Activated CD8-positive, alpha-beta T cell treated with anti-CD3 and anti-CD28 coated beads, Interleukin-2, amount 10 ng/mL, durations not matched to agents 7 days and 5 days (primary cell): ENCODE measurements at regions not wholly inside any gene's neighbourhood (a gene's known extent, or its start where the extent isn't known, plus 50 kb on each side); places are given as distances from the start of the nearest gene placed in this dataset.

Experiments used
- ATAC-seq: fragments of 150-1000 bp; cut with Tn5 transposase; one replicate; pipeline ENCODE4 v1.10.0; 2021; ENCODE audit warnings: moderate library complexity
- CTCF ChIA-PET: fragments of 350-600 bp; sonication (Branson Sonifier 250); formaldehyde crosslinking; loops from one replicate; lab custom pipeline; 2021; ENCODE audit warnings: antibody characterized with exemption; lab: Charles Lee
- POLR2A ChIA-PET: fragments of 350-600 bp; sonication (Branson Sonifier 250); formaldehyde crosslinking; loops from one replicate; lab custom pipeline; 2021; ENCODE audit warnings: antibody characterized with exemption; lab: Charles Lee
- DNase-seq: peaks from one replicate; pipeline ENCODE4 v3.0.0-alpha.2; 2020
- H3K27ac Mint-ChIP-seq: one replicate; pipeline ENCODE4 v1.8.0; 2021; ENCODE audit warnings: mild to moderate bottlenecking, mixed read lengths
- H3K27me3 Mint-ChIP-seq: one replicate; pipeline ENCODE4 v1.8.0; 2021; ENCODE audit warnings: low read depth, mixed read lengths
- H3K36me3 Mint-ChIP-seq: one replicate; pipeline ENCODE4 v1.8.0; 2021; ENCODE audit warnings: low read depth, mixed read lengths
- H3K4me1 Mint-ChIP-seq: one replicate; pipeline ENCODE4 v1.8.0; 2021; ENCODE audit warnings: low read depth, mixed read lengths
- H3K4me3 Mint-ChIP-seq: one replicate; pipeline ENCODE4 v1.8.0; 2021; ENCODE audit warnings: mild to moderate bottlenecking, mixed read lengths
- H3K9me3 Mint-ChIP-seq: one replicate; pipeline ENCODE4 v1.8.0; 2022; ENCODE audit warnings: mixed read lengths; ENCODE audit not compliant: insufficient read depth

DNA sequence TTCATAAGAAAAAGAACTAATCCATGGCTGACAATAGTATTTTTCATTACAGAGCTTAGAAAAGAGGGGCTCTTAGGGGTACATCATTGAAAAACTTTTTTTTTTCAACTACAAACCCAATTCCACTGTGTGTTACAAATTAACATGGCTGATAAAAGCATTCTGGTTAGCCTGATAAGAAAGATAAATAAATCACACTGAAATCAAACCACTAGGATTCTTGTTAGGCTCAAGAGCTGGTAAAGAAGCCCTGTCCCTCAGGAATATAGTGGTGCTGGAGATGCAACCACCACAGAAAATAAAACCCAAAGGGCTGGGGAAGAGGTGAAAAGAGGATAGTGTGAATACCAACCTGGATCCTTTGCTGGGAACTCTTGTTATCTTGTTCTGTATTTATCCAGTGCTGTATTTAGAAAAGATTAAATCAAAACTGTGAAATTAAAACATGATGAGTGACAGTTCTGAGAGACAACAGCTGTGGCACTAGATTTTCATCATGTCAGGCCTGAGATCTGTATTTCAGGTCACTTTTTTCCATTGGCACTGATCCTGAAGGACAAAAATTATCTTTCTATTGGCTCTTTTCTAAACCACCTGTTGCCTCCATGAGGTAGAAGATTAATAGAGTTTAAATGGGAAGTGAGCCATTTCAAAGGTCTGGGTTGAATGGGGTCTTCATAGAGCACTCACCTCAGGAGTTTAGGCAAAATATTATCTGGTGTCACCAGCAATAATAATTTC is 118.6 kb downstream of the ARRDC3 start:
- H3K36me3 Mint-ChIP-seq = no peaks in the 10 kb centered on the region
- no peak for DNase-seq
- POLR2A ChIA-PET = no interaction called here
- peaks cover 25% of the 10 kb centered on the region for H3K4me1 Mint-ChIP-seq
- no peak overlapping the region for H3K4me3 Mint-ChIP-seq
- ATAC-seq = no peak
- H3K9me3 Mint-ChIP-seq = no peaks in the 10 kb centered on the region
- H3K27ac Mint-ChIP-seq = no peak overlapping the region
- peaks cover 3% of the 10 kb centered on the region for H3K27me3 Mint-ChIP-seq
- CTCF ChIA-PET = interaction anchor here (0.7 kb wide), 1 partner anchor 88 kb away, joined by 4 read pairs; no protein-coding TSS in a partner anchor

DNA sequence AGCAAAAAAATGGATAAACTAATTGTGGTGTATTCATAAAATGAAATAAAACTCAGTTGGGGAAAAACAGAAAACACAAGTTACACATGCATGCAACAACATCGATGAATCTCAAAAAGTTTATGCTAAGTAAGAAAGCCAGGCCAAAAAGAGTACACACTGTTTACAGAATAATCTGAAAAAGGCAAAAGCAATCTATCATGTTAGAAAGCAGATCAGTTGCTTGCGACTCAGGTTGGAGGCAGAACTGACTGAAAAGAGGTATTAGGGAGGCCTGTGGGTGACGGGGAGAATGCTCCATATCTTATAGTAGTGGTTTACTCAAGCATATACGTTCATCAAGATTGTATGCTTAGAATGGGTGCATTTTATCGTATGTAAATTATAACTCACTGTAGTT is 119.2 kb downstream of the ARRDC3 start:
- no peak overlapping the region for H3K27ac Mint-ChIP-seq
- ATAC-seq = no peak
- H3K4me3 Mint-ChIP-seq = no peak overlapping the region
- POLR2A ChIA-PET = no interaction called here
- peaks cover 3% of the 10 kb centered on the region for H3K27me3 Mint-ChIP-seq
- no peaks in the 10 kb centered on the region for H3K36me3 Mint-ChIP-seq
- peaks cover 19% of the 10 kb centered on the region for H3K4me1 Mint-ChIP-seq
- CTCF ChIA-PET = interaction anchor here (0.7 kb wide), 1 partner anchor 89 kb away, joined by 4 read pairs; no protein-coding TSS in a partner anchor
- DNase-seq = no peak
- no peaks in the 10 kb centered on the region for H3K9me3 Mint-ChIP-seq

DNA sequence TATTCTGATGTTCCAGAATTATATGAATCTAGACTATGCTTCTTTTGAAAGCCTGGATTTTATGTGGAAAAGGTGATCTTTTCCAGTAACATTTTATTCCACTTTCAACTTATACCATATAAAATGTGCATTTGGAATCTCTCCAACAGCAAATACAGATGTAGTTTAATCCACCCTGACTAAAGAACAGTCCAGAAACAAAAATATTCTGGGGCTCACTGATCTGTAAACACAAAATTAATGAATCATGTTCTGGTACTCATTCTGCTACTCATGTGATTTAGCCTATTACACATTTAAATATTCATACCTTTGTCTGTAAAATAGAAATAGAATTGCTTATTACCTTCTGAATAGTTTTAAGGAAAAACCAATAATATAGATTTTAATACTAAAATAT is 125.8 kb downstream of the ARRDC3 start:
- CTCF ChIA-PET = no interaction called here
- H3K27ac Mint-ChIP-seq = no peak overlapping the region
- DNase-seq = no peak

DNA sequence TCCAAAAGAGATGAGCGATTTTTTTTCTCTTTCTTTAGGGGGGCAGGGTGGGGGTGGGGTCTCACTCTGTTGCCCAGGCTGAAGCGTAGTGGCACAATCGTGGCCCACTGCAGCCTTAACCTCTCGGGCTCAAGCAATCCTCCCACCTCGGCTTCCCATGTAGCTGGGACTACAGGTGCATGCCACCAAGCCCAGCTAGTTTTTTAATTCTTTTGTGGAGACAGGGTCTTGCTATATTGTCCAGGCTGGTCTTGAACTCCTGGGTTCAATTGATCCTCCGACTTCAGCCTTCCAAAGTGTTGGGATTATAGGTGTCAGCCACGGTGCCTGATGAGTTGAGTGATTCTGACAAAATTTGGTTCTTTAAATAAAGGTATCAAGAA is 127.0 kb downstream of the ARRDC3 start:
- POLR2A ChIA-PET = no interaction called here
- Mint-ChIP-seq H3K9me3 (no peaks in the 10 kb centered on the region), H3K4me3 (no peak overlapping the region)

More for the DNA sequence above, 125.8 kb downstream of the ARRDC3 start:
- no peaks in the 10 kb centered on the region for H3K9me3 Mint-ChIP-seq
- H3K36me3 Mint-ChIP-seq = no peaks in the 10 kb centered on the region
- peaks cover 3% of the 10 kb centered on the region for H3K27me3 Mint-ChIP-seq
- no peaks in the 10 kb centered on the region for H3K4me1 Mint-ChIP-seq
- no peak for ATAC-seq
- no peak overlapping the region for H3K4me3 Mint-ChIP-seq
- POLR2A ChIA-PET = no interaction called here

DNA sequence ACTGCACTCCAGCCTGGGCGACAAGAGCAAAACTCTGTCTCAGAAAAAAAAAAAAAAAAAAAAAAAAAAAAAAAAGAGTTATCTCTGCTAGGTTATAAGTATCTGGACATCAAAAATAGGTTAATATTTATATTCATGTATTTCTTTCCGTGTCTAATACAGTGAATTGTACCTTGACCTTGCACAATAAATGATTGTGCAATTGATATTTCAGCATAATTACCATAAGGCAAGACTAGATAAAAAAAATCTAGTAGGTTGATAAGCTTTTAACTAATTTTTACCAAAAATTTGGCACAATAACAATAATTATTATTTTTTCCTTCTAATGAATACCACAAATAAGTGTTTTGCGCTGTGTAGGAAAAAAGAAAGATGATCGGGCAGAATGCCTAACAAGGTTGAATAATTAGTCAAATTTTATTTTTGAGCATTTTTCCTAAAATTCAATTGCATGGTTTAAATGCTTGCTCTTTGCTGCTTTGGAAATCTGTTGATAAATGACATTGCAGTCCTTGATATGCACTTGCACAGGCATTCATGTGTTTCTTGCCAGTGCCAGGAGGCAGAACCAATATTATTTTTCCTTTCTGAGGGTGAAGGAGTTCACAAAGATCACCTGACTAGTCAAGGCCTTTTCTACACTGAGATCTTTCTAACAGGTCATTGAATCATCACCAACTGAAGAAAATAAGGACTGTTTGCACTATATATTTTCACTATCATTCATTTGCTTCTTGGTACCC is 127.5 kb downstream of the ARRDC3 start:
- no peaks in the 10 kb centered on the region for H3K9me3 Mint-ChIP-seq
- H3K4me1 Mint-ChIP-seq = no peaks in the 10 kb centered on the region
- POLR2A ChIA-PET = no interaction called here
- DNase-seq (no peak), ATAC-seq (no peak)
- H3K27me3 Mint-ChIP-seq = no peaks in the 10 kb centered on the region
- no peak overlapping the region for H3K27ac Mint-ChIP-seq
- CTCF ChIA-PET = no interaction called here
- H3K4me3 Mint-ChIP-seq = no peak overlapping the region
- no peaks in the 10 kb centered on the region for H3K36me3 Mint-ChIP-seq

More for the DNA sequence above, 127.0 kb downstream of the ARRDC3 start:
- CTCF ChIA-PET = no interaction called here
- no peak for DNase-seq
- Mint-ChIP-seq H3K36me3 (no peaks in the 10 kb centered on the region), H3K27ac (no peak overlapping the region), H3K27me3 (no peaks in the 10 kb centered on the region), H3K4me1 (no peaks in the 10 kb centered on the region)
- no peak for ATAC-seq

DNA sequence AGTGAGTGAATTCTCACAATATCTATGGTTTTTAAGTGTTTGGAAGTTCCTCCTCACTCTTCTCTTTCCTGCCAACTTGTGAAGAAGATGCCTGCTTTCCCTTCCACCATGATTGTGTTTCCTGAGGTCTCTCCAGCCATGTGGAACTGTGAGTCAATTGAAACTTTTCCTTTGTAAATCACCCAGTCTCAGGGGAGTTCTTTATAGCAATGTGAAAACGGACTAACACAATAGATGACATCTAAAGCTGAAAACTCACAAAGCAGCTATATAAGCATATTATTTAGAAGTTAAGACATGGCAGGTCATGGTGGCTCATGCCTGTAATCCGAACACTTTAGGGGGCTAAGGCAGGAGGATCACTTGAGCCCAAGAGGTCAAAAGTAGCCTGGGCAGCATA is 130.2 kb downstream of the ARRDC3 start:
- CTCF ChIA-PET = interaction anchor here (1.5 kb wide), 1 partner anchor 8 kb away, joined by 6 read pairs; no protein-coding TSS in a partner anchor
- POLR2A ChIA-PET = no interaction called here
- no peaks in the 10 kb centered on the region for H3K27me3 Mint-ChIP-seq
- H3K9me3 Mint-ChIP-seq = no peaks in the 10 kb centered on the region
- H3K4me1 Mint-ChIP-seq = no peaks in the 10 kb centered on the region
- H3K4me3 Mint-ChIP-seq = no peak overlapping the region
- ATAC-seq (no peak), DNase-seq (no peak)
- H3K27ac Mint-ChIP-seq = no peak overlapping the region
- no peaks in the 10 kb centered on the region for H3K36me3 Mint-ChIP-seq

DNA sequence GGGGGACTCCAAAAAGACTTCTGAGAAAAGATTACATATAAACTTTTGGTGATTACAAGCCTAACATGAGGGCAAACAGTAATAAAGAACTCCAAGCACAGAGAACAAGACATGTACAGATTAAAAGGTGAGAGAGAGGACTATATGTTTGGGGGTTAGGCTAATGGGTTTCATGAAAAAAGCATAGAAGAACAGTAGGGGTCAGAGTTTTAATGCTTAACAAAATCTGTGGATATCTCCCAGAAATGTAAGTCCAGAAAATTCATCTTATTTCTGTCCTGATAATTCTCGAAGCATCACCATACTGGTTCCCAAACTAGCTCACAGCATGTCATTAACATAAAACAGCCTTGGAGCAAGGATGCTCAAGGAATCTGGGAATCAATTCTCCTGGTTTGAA is 137.2 kb downstream of the ARRDC3 start:
- no peak overlapping the region for H3K27ac Mint-ChIP-seq
- H3K4me1 Mint-ChIP-seq = no peaks in the 10 kb centered on the region
- H3K27me3 Mint-ChIP-seq = no peaks in the 10 kb centered on the region
- no peak for DNase-seq
- peaks cover 16% of the 10 kb centered on the region for H3K9me3 Mint-ChIP-seq
- ChIA-PET POLR2A (no interaction called here), CTCF (interaction anchor here (1.6 kb wide), 1 partner anchor 139 kb away, joined by 8 read pairs; no protein-coding TSS in a partner anchor)
- peaks cover 4% of the 10 kb centered on the region for H3K36me3 Mint-ChIP-seq
- ATAC-seq = no peak
- H3K4me3 Mint-ChIP-seq = no peak overlapping the region

DNA sequence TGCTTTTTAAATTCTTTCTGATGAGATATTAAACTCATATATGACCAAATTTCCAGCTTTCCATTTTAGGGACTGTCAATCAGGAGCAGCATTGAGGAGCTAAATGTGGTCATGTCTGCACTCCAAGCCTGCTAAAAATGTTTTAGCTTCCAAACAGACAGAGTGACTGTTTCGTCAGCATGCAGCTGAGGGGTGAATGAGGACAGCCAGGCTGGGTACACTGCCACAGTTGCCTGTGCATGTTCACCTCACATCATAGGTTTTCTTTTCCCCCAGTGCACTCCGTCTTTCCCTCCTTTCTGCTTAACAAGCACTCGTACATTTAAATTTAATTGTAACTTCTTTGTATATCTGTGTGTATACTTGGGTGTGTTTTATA is 138.1 kb downstream of the ARRDC3 start:
- no peaks in the 10 kb centered on the region for H3K27me3 Mint-ChIP-seq
- H3K4me1 Mint-ChIP-seq = no peaks in the 10 kb centered on the region
- H3K4me3 Mint-ChIP-seq = no peak overlapping the region
- no peak overlapping the region for H3K27ac Mint-ChIP-seq
- DNase-seq (no peak), ATAC-seq (no peak)
- H3K9me3 Mint-ChIP-seq = peaks cover 16% of the 10 kb centered on the region
- ChIA-PET CTCF (interaction anchor here (0.7 to 2.0 kb wide), 4 partner anchors 8 to 314 kb away, joined by 3 to 6 read pairs (median 4); no protein-coding TSS in a partner anchor), POLR2A (no interaction called here)
- H3K36me3 Mint-ChIP-seq = peaks cover 4% of the 10 kb centered on the region

DNA sequence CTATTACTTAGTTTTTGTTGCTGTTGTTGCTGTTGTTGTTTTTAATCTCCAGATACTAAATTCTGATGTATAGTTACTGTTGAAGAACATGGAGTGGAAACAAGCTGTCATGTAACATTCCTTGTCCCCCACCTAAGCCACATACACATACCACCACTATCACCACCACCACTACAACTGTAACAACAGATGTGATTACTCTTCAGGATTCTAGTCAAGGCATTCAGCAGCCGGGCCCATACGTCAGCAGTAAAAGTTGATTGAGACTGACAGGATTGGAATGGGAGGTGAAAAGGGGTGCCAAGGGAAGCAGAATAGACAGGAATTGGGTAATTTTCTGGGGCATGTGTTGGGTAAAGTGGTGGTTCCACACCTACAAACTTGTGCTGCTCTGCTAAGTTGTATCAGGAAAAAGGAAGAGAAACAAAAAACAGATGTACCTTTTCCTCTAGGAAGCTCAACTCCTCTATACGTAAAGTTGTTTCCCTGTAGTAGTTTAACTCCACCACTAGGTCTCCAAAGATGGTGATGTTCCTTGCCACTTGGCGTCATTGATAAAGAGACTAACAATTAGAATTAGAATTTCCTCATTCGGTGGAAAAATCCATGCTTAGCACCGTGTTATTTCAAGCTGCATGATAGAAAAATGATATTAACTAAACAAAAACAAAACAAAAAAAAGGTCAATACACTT is 138.6 kb downstream of the ARRDC3 start:
- H3K4me1 Mint-ChIP-seq = no peaks in the 10 kb centered on the region
- DNase-seq = no peak
- H3K27ac Mint-ChIP-seq = no peak overlapping the region
- ChIA-PET CTCF (interaction anchor here (0.7 to 2.0 kb wide), 5 partner anchors 9 to 313 kb away, joined by 3 to 6 read pairs (median 3); no protein-coding TSS in a partner anchor), POLR2A (no interaction called here)
- peaks cover 16% of the 10 kb centered on the region for H3K9me3 Mint-ChIP-seq
- peaks cover 4% of the 10 kb centered on the region for H3K36me3 Mint-ChIP-seq
- no peak for ATAC-seq
- no peak overlapping the region for H3K4me3 Mint-ChIP-seq
- H3K27me3 Mint-ChIP-seq = no peaks in the 10 kb centered on the region

DNA sequence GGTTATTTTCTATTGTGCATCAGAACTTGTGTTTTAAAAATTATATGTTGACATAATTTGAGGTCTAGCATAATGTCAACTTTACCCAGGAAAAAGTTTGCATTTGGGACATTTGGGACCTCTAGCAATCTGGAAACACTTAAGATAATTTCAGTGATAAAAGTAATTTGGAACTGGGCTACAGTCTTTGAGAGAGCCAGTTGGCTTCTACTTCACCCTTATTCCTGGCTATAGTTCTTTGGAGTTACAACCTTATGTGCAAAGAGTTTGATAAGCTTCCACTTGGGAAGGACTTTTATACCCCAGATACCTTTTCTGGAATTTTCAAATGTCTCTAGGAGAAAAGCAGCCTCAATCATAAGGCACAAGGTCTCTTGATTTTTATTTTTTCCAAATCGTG is 139.3 kb downstream of the ARRDC3 start:
- peaks cover 4% of the 10 kb centered on the region for H3K36me3 Mint-ChIP-seq
- CTCF ChIA-PET = interaction anchor here (1.4 to 2.0 kb wide), 4 partner anchors 9 to 176 kb away, joined by 3 to 7 read pairs (median 6); no protein-coding TSS in a partner anchor

DNA sequence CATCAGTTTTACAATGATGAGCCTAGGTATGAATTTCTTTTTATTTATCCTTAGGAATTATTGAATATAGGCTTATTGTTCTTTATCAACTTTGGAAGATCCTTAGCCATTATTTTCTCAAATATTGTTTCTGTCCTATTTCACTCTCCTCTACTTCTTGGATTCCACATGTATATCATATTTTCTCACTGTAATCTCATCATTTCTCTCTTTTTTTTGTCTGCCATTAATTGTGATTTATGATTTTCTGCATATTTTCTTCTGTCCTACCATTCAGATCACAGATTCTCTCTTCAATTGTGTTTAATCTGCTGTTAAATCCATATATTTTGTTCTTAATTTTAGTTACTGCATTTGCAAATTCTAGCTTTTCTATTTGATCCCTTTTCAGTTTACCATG is 139.8 kb downstream of the ARRDC3 start:
- CTCF ChIA-PET = interaction anchor here (1.4 to 1.8 kb wide), 2 partner anchors 142 to 176 kb away, joined by 3 to 7 read pairs; no protein-coding TSS in a partner anchor
- peaks cover 16% of the 10 kb centered on the region for H3K9me3 Mint-ChIP-seq
- no peak overlapping the region for H3K4me3 Mint-ChIP-seq
- no peaks in the 10 kb centered on the region for H3K27me3 Mint-ChIP-seq
- DNase-seq (no peak), ATAC-seq (no peak)
- no peaks in the 10 kb centered on the region for H3K4me1 Mint-ChIP-seq
- POLR2A ChIA-PET = no interaction called here
- peaks cover 4% of the 10 kb centered on the region for H3K36me3 Mint-ChIP-seq
- H3K27ac Mint-ChIP-seq = no peak overlapping the region

More for the DNA sequence above, 139.3 kb downstream of the ARRDC3 start:
- POLR2A ChIA-PET = no interaction called here
- H3K27ac Mint-ChIP-seq = no peak overlapping the region
- H3K4me1 Mint-ChIP-seq = no peaks in the 10 kb centered on the region
- no peak for ATAC-seq
- peaks cover 16% of the 10 kb centered on the region for H3K9me3 Mint-ChIP-seq
- no peak for DNase-seq
- no peak overlapping the region for H3K4me3 Mint-ChIP-seq
- no peaks in the 10 kb centered on the region for H3K27me3 Mint-ChIP-seq
